Keratinocyte (primary cell): ENCODE measurements at regions not wholly inside any gene's neighbourhood (a gene's known extent, or its start where the extent isn't known, plus 50 kb on each side); places are given as distances from the start of the nearest gene placed in this dataset.

ENCODE experiments used
- DNase-seq: peaks from one replicate; pipeline ENCODE4 v3.0.0-alpha.2; 2011; ENCODE audit warnings: low read depth, missing footprints, low spot score
- FAIRE-seq: peaks from 2 replicates; lab custom pipeline; 2011; peaks lifted over from hg19 to GRCh38; lab: Jason Lieb, UNC
- H2AFZ ChIP-seq: 2 replicates; pipeline ENCODE4 v1.6.0; 2012; ENCODE audit warnings: low read length, control low read depth, inconsistent platforms; ENCODE audit not compliant: control insufficient read depth
- H3K27ac ChIP-seq: 2 replicates; pipeline ENCODE4 v1.5.1; 2011; ENCODE audit warnings: low read length; ENCODE audit not compliant: control insufficient read depth, insufficient read depth
- H3K27me3 ChIP-seq: 3 replicates; pipeline ENCODE4 v1.6.0; 2011; ENCODE audit warnings: low read length; ENCODE audit not compliant: control insufficient read depth, insufficient read depth; ENCODE audit errors: extremely low read depth
- H3K36me3 ChIP-seq, 2 experiments: 2 replicates in 1 of 2; 3 replicates in 1 of 2; pipeline ENCODE4 v1.5.1; 2011; ENCODE audit warnings: low read length in 2 of 2, mild to moderate bottlenecking in 1 of 2; ENCODE audit not compliant: control insufficient read depth in 2 of 2, insufficient read depth in 2 of 2; ENCODE audit errors: extremely low read depth in 1 of 2
- H3K4me1 ChIP-seq: 3 replicates; pipeline ENCODE4 v1.5.1; 2011; ENCODE audit warnings: low read length; ENCODE audit not compliant: control insufficient read depth, insufficient read depth; ENCODE audit errors: extremely low read depth
- H3K4me2 ChIP-seq: 3 replicates; pipeline ENCODE4 v1.6.0; 2011; ENCODE audit warnings: low read depth, low read length; ENCODE audit not compliant: control insufficient read depth, insufficient read depth; ENCODE audit errors: extremely low read depth
- H3K4me3 ChIP-seq, 3 experiments: fragments of 200-600 bp in 1 of 3; sonication (generic) in 1 of 3; 2 replicates in 2 of 3; 3 replicates in 1 of 3; pipeline ENCODE4 v1.5.1; 2011 to 2016; ENCODE audit warnings: low read length in 3 of 3, mild to moderate bottlenecking in 3 of 3, control low read depth in 2 of 3, inconsistent platforms in 1 of 3, low read depth in 1 of 3, mixed read lengths in 1 of 3, mixed run types in 1 of 3, moderate library complexity in 1 of 3; ENCODE audit not compliant: control insufficient read depth in 2 of 3, insufficient read depth in 2 of 3; ENCODE audit errors: extremely low read depth in 1 of 3
- H3K79me2 ChIP-seq: 2 replicates; pipeline ENCODE4 v1.6.0; 2012; ENCODE audit warnings: low read length; ENCODE audit not compliant: control insufficient read depth, insufficient read depth
- H3K9ac ChIP-seq: 3 replicates; pipeline ENCODE4 v1.6.0; 2011; ENCODE audit warnings: low read length; ENCODE audit not compliant: control insufficient read depth, insufficient read depth; ENCODE audit errors: extremely low read depth
- H3K9me1 ChIP-seq: 3 replicates; pipeline ENCODE4 v1.6.0; 2011; ENCODE audit warnings: low read length; ENCODE audit not compliant: control insufficient read depth, insufficient read depth; ENCODE audit errors: extremely low read depth
- H3K9me3 ChIP-seq: 2 replicates; pipeline ENCODE4 v1.5.1; 2012; ENCODE audit warnings: low read depth, low read length; ENCODE audit not compliant: control insufficient read depth
- H4K20me1 ChIP-seq: 3 replicates; pipeline ENCODE4 v1.6.0; 2011; ENCODE audit warnings: low read length; ENCODE audit not compliant: control insufficient read depth, insufficient read depth; ENCODE audit errors: extremely low read depth
- CTCF ChIP-seq, 3 experiments: IDR thresholded peaks in 1 of 3; conservative IDR thresholded peaks in 1 of 3; optimal IDR thresholded peaks in 1 of 3; 2 replicates in 2 of 3; 3 replicates in 1 of 3; pipeline versions ENCODE3 to v1.5.1; 2011; ENCODE audit warnings: low read length in 3 of 3, mild to moderate bottlenecking in 3 of 3, moderate library complexity in 2 of 3, control low read depth in 1 of 3, inconsistent platforms in 1 of 3; ENCODE audit not compliant: insufficient read depth in 2 of 3; ENCODE audit errors: extremely low read depth in 1 of 3
- EZH2 ChIP-seq: IDR thresholded peaks from one replicate; pipeline ENCODE4 v1.6.1; 2012; ENCODE audit warnings: inconsistent platforms, mild to moderate bottlenecking, low read length, moderate library complexity
- dilution Hi-C: fragments of 300-500 bp; cut with MboI; formaldehyde crosslinking; loops from one replicate; pipeline ENCODE4 v1.7.0; 2020; ENCODE audit warnings: low sequenced_read_pairs; ENCODE audit not compliant: extremely low pct_ligation_motif_present

DNA sequence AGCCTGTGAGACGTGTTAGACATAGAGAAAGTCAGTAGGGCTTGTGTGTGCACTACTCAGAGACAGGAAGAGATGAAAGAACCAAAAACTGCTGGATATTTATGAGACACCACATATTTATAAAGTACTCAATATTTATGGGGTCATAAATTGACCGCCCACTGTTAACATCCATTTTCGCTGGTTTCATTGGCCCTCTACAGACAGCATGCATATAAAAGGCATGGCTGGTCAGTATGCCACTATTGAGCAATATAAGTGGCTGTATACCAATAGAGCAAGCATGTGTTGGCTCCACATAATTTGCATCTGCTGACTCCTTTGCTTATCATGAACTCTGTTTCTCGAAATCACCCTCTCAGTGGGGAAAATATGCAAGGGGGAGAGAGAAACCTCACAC lies 110.3 kb upstream of the BTN3A2 start:
- Histone ChIP-seq H3K9ac (no peak overlapping the region), H4K20me1 (no peaks in the 10 kb centered on the region), H2AFZ (no peak overlapping the region), H3K27me3 (no peaks in the 10 kb centered on the region), H3K4me1 (peaks cover 9% of the 10 kb centered on the region), H3K36me3 (no peaks in the 10 kb centered on the region), H3K9me3 (no peaks in the 10 kb centered on the region), H3K4me2 (no peak overlapping the region), H3K4me3 (no peak overlapping the region), H3K79me2 (no peaks in the 10 kb centered on the region), H3K9me1 (no peaks in the 10 kb centered on the region), H3K27ac (no peak overlapping the region)
- DNase-seq = no peak
- FAIRE-seq = no peak
- dilution Hi-C loops = no loop called here
- no peak for TF ChIP-seq EZH2
- no peak for TF ChIP-seq CTCF (optimal IDR thresholded peaks at IDR 0.05 in 1 of 3, IDR thresholded peaks at IDR 0.05 in 1 of 3, conservative IDR thresholded peaks at IDR 0.05 in 1 of 3; ENCODE audit: extremely low read depth in 1 of 3, insufficient read depth in 2 of 3, low read length in 3 of 3)

- Histone ChIP-seq H3K9me1 (no peaks in the 10 kb centered on the region), H3K36me3 (no peaks in the 10 kb centered on the region), H3K9me3 (no peaks in the 10 kb centered on the region), H4K20me1 (no peaks in the 10 kb centered on the region), H3K4me2 (no peak overlapping the region), H3K79me2 (no peaks in the 10 kb centered on the region), H3K9ac (no peak overlapping the region), H3K4me3 (no peak overlapping the region), H3K27me3 (no peaks in the 10 kb centered on the region), H3K4me1 (peaks cover 5% of the 10 kb centered on the region), H2AFZ (no peak overlapping the region), H3K27ac (no peak overlapping the region)
- no peak for TF ChIP-seq CTCF (optimal IDR thresholded peaks at IDR 0.05 in 1 of 3, IDR thresholded peaks at IDR 0.05 in 1 of 3, conservative IDR thresholded peaks at IDR 0.05 in 1 of 3; ENCODE audit: extremely low read depth in 1 of 3, insufficient read depth in 2 of 3, low read length in 3 of 3)
- no peak for TF ChIP-seq EZH2
- FAIRE-seq (no peak), DNase-seq (no peak)
- dilution Hi-C loops = no loop called here
Observed at GRCh38 chr6:26257272-26257671, 107.7 kb upstream of the BTN3A2 start.
